ENCODE measurements at regions not wholly inside any gene's neighbourhood (a gene's known extent, or its start where the extent isn't known, plus 50 kb on each side); places are given as distances from the start of the nearest gene placed in this dataset.

DNA sequence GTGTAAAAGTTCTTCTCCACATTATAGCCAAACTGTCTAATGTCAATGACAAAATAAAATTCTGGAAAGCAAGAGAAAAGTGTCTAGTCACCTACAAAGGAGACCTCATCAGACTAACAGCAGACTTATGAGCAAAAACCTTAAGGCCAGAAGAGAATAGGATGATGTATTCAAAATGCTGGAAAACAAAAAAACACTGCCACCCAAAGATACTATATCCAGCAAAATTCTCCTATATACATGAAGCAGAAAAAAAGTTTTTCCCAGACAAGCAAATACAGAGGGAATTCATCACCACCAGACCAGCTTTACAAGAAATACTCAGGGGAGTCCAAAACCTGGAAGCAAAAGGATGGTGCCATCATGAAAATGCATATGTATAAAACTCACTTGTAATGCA, 755.6 kb upstream of the CITED2 start:
- H3K4me3 ChIP-seq (ENCODE audit: low read length) = no peak overlapping the region
- H3K9me3 ChIP-seq (ENCODE audit: control insufficient read depth, low read length) = peaks cover 5% of the 10 kb centered on the region
- Mint-ChIP-seq H3K4me1 (no peaks in the 10 kb centered on the region), H3K4me3 (no peak overlapping the region), H3K27ac (no peak overlapping the region), H3K27me3 (ENCODE audit: insufficient read depth) (no peaks in the 10 kb centered on the region), H3K36me3 (ENCODE audit: low read depth) (no peaks in the 10 kb centered on the region), H3K9me3 (peaks cover 19% of the 10 kb centered on the region)
- H3K9ac ChIP-seq (ENCODE audit: extremely low read depth, low read length, poor library complexity, severe bottlenecking) = no peak overlapping the region
- no peaks in the 10 kb centered on the region for H3K27me3 ChIP-seq (ENCODE audit: control insufficient read depth, insufficient read depth, low read length, poor library complexity, severe bottlenecking)
- H3K4me1 ChIP-seq (ENCODE audit: control insufficient read depth, insufficient read depth, low read length) = no peaks in the 10 kb centered on the region
- H3K27ac ChIP-seq (ENCODE audit: low read depth, low read length) = no peak overlapping the region
- H3K36me3 ChIP-seq (ENCODE audit: control insufficient read depth, insufficient read depth, low read length) = no peaks in the 10 kb centered on the region
- no peak for DNase-seq
- TF ChIP-seq, protein P1, sequence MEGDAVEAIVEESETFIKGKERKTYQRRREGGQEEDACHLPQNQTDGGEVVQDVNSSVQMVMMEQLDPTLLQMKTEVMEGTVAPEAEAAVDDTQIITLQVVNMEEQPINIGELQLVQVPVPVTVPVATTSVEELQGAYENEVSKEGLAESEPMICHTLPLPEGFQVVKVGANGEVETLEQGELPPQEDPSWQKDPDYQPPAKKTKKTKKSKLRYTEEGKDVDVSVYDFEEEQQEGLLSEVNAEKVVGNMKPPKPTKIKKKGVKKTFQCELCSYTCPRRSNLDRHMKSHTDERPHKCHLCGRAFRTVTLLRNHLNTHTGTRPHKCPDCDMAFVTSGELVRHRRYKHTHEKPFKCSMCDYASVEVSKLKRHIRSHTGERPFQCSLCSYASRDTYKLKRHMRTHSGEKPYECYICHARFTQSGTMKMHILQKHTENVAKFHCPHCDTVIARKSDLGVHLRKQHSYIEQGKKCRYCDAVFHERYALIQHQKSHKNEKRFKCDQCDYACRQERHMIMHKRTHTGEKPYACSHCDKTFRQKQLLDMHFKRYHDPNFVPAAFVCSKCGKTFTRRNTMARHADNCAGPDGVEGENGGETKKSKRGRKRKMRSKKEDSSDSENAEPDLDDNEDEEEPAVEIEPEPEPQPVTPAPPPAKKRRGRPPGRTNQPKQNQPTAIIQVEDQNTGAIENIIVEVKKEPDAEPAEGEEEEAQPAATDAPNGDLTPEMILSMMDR (conservative IDR thresholded peaks at IDR 0.05) = no peak

DNA sequence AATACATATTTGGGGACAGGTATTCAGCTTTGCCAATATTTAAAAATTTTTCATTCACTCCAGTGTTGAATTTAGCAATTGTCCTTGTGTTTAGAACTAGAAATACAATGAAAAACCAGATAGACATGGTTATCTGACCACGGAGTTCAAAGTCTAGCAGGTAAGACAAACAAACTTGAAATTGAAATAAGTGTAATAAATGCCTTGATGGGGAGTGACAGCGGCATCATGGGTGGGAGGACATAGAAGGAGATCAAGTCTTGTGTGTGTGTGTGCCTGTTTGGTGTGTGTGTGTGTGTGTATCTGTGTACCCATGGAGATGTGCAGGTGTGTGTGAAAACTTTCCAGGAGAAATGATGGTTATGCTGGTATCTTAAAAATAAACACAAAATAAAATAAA, 750.0 kb upstream of the CITED2 start:
- Mint-ChIP-seq H3K9me3 (peaks cover 17% of the 10 kb centered on the region), H3K36me3 (ENCODE audit: low read depth) (no peaks in the 10 kb centered on the region), H3K27ac (no peak overlapping the region), H3K4me3 (no peak overlapping the region), H3K4me1 (no peaks in the 10 kb centered on the region), H3K27me3 (ENCODE audit: insufficient read depth) (no peaks in the 10 kb centered on the region)
- Histone ChIP-seq H3K4me1 (ENCODE audit: control insufficient read depth, insufficient read depth, low read length) (no peaks in the 10 kb centered on the region), H3K36me3 (ENCODE audit: control insufficient read depth, insufficient read depth, low read length) (no peaks in the 10 kb centered on the region), H3K9ac (ENCODE audit: extremely low read depth, low read length, poor library complexity, severe bottlenecking) (no peak overlapping the region), H3K27ac (ENCODE audit: low read depth, low read length) (no peak overlapping the region), H3K9me3 (ENCODE audit: control insufficient read depth, low read length) (peaks cover 5% of the 10 kb centered on the region), H3K27me3 (ENCODE audit: control insufficient read depth, insufficient read depth, low read length, poor library complexity, severe bottlenecking) (no peaks in the 10 kb centered on the region), H3K4me3 (ENCODE audit: low read length) (no peak overlapping the region)
- TF ChIP-seq, protein P1 (conservative IDR thresholded peaks at IDR 0.05) = no peak
- WGBS, 2 experiments (ENCODE audit: insufficient coverage in 1 of 2, insufficient read length in 1 of 2) = 94 to 100% methylated on average over 1 to 2 of the region's 2 CpGs
- DNase-seq = no peak

DNA sequence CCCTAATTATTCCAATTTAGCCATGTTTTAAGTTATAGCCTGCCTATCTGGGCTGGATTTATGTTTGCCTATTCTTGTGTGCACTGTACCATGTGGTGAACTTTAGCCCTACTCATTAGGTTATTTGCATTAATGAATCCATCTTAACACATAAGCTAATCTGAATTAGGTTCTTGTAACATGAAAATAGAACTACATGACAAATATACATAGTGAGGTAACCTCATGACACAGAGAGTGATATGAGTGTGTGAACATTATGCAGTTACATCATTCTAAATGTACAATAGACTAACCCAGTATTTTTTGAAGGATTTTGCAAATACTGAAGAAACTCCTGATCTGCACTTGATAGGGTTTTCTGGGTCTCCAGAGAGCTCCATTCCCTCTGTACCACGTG, 733.7 kb upstream of the CITED2 start:
- Histone ChIP-seq H3K36me3 (ENCODE audit: control insufficient read depth, insufficient read depth, low read length) (no peaks in the 10 kb centered on the region), H3K27me3 (ENCODE audit: control insufficient read depth, insufficient read depth, low read length, poor library complexity, severe bottlenecking) (no peaks in the 10 kb centered on the region), H3K4me3 (ENCODE audit: low read length) (no peak overlapping the region), H3K27ac (ENCODE audit: low read depth, low read length) (no peak overlapping the region), H3K4me1 (ENCODE audit: control insufficient read depth, insufficient read depth, low read length) (no peaks in the 10 kb centered on the region), H3K9me3 (ENCODE audit: control insufficient read depth, low read length) (no peaks in the 10 kb centered on the region), H3K9ac (ENCODE audit: extremely low read depth, low read length, poor library complexity, severe bottlenecking) (no peak overlapping the region)
- H3K36me3 Mint-ChIP-seq (ENCODE audit: low read depth) = no peaks in the 10 kb centered on the region
- H3K4me3 Mint-ChIP-seq = no peak overlapping the region
- H3K9me3 Mint-ChIP-seq = no peaks in the 10 kb centered on the region
- no peak overlapping the region for H3K27ac Mint-ChIP-seq
- H3K4me1 Mint-ChIP-seq = peaks cover 11% of the 10 kb centered on the region
- no peak for DNase-seq
- H3K27me3 Mint-ChIP-seq (ENCODE audit: insufficient read depth) = no peaks in the 10 kb centered on the region
- TF ChIP-seq, protein P1 (conservative IDR thresholded peaks at IDR 0.05) = no peak
- 91% methylated on average over 1 of the region's 1 CpG; no CpG with 5 or more reads in 1 of the 2 experiments for WGBS, 2 experiments (ENCODE audit: insufficient coverage in 1 of 2, insufficient read length in 1 of 2)

Measured in endodermal cell (in vitro differentiated cells).